Coronary artery (tissue), 2 donors: ENCODE measurements at regions not wholly inside any gene's neighbourhood (a gene's known extent, or its start where the extent isn't known, plus 50 kb on each side); places are given as distances from the start of the nearest gene placed in this dataset.

ENCODE experiments used
- DNase-seq: peaks from one replicate; pipeline ENCODE4 v3.0.0-alpha.2; 2017; ENCODE audit warnings: low spot score
- H3K27ac ChIP-seq, 2 donors: fragments of 200-600 bp; sonication (generic); one replicate each; pipeline ENCODE4 v1.5.1; 2016 to 2019
- H3K4me3 ChIP-seq: fragments of 200-600 bp; sonication (generic); 2 replicates; pipeline ENCODE4 v1.5.1; 2016; ENCODE audit warnings: mild to moderate bottlenecking, moderate library complexity
- CTCF ChIP-seq: fragments of 200-600 bp; sonication (generic); IDR thresholded peaks from one replicate; pipeline ENCODE4 v1.5.1; 2019; ENCODE audit warnings: antibody characterized with exemption

- H3K27ac ChIP-seq: no peak overlapping the region
Measured at GRCh38 chr7:86970547-86970946, 88.9 kb downstream of the ELAPOR2 start.

GRCh38 chr7:86969865-86970264 is 89.6 kb downstream of the ELAPOR2 start:
- no peak for TF ChIP-seq CTCF
- Histone ChIP-seq H3K4me3 (no peak overlapping the region), H3K27ac (no peak overlapping the region)
- DNase-seq: no peak

More at GRCh38 chr7:86970547-86970946, 88.9 kb downstream of the ELAPOR2 start:
- no peak overlapping the region for H3K4me3 ChIP-seq
- no peak for DNase-seq
- no peak for TF ChIP-seq CTCF

- Histone ChIP-seq H3K4me3 (no peak overlapping the region), H3K27ac (no peak overlapping the region)
- no peak for TF ChIP-seq CTCF
- no peak for DNase-seq
Measured at GRCh38 chr7:86968618-86969017, 90.8 kb downstream of the ELAPOR2 start.

GRCh38 chr7:86966916-86967315 is 92.5 kb downstream of the ELAPOR2 start:
- no peak for TF ChIP-seq CTCF
- no peak for DNase-seq
- no peak overlapping the region for H3K4me3 ChIP-seq
- no peak overlapping the region for H3K27ac ChIP-seq

GRCh38 chr7:86965727-86966120 is 93.7 kb downstream of the ELAPOR2 start:
- Histone ChIP-seq H3K4me3 (no peak overlapping the region), H3K27ac (no peak overlapping the region)
- no peak for DNase-seq
- no peak for TF ChIP-seq CTCF

- DNase-seq: no peak
- Histone ChIP-seq H3K4me3 (no peak overlapping the region), H3K27ac (no peak overlapping the region)
- no peak for TF ChIP-seq CTCF
Measured at GRCh38 chr7:86964973-86965726, 94.3 kb downstream of the ELAPOR2 start.

GRCh38 chr7:86963599-86964230 is 95.7 kb downstream of the ELAPOR2 start:
- no peak for DNase-seq

More at GRCh38 chr7:86963599-86964230, 95.7 kb downstream of the ELAPOR2 start:
- Histone ChIP-seq H3K4me3 (no peak overlapping the region), H3K27ac (no peak overlapping the region)
- no peak for TF ChIP-seq CTCF
